GM21390 (cell line): ENCODE measurements at regions not wholly inside any gene's neighbourhood (a gene's known extent, or its start where the extent isn't known, plus 50 kb on each side); places are given as distances from the start of the nearest gene placed in this dataset.

ENCODE experiments used
- ATAC-seq: cut with Tn5 transposase; IDR thresholded peaks from one replicate; pipeline ENCODE4 v1.9.1; 2021; ENCODE audit not compliant: unreplicated experiment

DNA sequence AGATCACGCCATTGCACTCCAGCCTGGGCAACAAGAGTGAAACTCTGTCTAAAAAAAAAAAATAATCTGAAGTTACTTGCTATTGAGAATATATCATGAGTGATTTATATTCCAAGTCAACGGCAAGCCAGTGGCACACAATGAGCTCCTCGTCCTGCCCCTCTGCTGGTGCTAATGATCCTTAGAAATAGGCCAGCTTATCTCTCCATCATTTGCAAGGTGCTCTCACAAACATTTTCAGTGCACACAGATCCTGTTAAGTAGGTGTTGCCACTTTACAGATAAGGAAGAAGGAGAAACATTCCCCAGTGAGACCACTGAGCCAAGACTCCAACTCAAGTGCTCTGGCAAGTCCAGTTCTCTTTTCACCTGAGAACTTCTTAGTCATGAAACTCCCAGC is 91.3 kb upstream of the GPR45 start:
- ATAC-seq, result no peak

DNA sequence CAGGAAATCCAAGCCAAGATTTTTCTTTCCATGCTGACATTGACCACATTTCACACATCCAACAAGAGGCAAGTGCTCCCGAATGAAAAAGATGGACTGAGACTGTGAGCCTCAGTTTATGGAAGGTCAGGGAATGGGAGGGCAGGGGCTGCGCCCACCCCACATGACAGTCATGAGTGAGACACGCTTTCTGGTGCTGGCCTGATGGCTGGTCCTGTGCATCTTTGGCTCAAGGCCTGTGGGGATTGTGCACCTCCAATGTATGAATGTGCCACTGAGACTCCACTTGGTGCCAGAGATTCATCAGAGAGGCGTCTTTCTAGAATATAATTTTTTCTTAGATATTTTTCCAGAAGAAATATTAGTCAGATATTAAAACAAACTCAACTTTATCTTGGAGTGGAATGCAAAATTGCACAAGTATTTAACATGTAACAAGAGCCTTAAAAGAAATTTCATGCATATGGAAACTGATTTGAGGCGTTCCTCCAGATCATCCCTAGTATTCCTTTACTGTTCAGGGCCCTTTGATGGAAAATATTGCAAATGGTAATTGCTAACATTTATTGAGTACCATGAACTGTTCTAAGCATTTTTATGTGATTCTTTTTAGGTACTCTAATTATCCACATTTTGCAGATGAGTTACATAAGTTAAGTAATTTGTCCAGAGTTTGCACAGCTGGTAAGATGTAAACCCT is 87.3 kb upstream of the GPR45 start:
- no peak for ATAC-seq

DNA sequence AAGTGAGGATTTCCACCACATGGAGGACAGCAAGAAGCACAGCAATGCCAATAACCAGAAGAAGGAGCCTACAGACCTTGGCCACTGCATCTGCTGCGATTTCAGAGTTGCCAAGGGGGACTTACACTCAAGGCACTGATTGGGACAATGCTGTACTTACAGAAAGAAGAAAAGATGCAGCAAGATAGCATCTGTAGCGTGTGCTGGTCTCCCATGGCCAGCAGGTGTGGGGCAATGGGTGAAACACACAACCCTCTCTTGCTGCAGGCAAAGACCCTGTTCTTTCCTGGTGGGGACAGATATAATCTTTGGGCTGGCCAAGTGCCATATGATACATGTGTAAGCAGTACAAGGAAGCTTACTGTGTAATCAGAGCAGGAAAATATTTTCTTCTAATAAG is 85.4 kb upstream of the GPR45 start:
- no peak for ATAC-seq

DNA sequence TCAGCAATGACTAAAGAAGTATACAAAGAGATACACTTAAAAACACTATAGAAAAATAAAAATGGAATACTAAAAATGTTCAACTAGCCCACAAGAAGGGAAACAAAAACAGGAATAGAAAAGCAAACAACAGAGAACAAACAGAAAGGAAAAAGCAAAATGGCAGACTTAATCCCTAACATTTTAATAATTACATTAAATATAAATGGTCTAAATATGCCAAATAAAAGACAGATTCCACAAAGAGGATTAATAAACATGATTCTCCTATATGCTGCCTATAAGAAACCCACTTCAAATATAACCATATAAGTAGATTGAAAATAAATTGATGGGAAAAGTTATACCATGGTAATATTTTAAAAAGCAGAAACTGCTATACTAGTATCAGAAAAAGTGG is 83.5 kb upstream of the GPR45 start:
- ATAC-seq, result no peak

DNA sequence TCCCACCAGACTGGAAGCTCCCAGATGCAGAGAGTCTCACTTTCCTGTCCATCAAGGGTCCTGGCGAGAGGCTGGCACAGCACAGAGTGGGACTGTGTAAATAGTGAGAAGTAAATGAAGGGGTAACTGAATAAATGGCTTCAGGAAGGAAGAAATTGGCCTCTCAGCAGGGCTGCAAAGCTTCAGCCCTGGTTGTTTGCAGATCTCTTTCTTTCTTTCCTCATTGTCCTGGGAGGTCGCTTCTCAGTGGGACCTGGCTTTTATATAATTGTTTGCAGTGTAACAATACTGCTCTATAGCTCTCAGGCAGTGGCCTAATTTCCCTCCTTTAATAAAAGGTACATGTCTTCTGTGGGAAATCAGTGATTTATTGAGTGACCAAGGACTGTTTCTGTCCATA is 74.9 kb upstream of the GPR45 start:
- ATAC-seq, result no peak

DNA sequence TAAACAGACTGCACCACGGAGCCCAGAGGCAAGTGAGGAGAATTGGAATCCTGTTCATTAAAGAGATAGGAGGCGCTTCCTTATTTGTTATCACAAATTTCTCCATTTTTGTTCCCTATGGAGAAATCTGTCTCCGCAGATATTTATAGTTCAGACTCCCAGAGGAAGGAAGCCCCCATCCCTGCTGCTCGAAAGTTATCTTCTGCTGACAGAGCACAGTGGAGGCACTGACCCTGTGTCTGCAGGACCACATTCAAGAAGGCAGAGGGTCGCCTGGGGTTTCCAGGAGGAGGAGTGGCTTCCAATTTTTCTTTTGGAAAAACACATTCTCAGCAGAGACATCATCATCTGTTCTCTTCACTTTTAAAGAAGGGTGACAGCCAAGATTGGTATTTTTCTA is 73.0 kb upstream of the GPR45 start:
- no peak for ATAC-seq

DNA sequence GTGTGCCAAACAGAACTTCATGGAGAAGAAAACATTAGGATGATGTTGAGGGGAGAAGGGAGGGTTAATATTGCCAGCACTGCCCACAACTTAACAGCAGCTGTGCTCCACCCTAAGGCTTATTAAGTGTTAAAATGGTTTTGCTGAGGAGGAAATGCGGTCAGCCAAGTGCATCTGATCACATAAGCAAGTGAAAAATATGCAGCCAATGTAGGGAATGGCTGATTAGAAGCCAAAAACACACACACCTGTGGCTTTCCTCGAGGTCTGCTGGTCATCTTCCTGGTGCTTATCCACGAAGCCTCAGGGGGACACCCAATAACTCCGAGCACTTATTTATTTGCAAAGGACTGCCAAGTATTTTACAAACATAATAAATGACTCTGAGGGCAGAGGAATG is 66.3 kb upstream of the GPR45 start:
- ATAC-seq, result no peak

DNA sequence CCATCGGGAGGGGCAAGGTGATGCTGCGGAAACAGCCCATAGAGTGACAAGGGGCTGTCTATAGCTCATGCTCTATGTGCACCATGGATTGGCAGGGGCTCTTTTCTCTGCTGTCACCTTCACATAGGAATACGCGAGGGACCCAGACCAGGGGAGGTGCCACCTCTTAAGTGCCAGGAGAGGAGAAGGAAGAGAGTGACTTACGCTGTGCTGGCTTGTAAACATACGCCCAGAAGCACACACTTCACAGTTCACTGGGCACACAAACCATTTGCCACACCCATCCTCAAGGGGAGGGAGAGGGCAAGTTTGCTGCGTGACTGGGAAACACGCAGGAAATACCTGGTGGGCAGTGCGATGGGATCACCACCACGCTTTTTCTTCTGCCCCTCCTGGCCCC is 65.1 kb upstream of the GPR45 start:
- no peak for ATAC-seq

DNA sequence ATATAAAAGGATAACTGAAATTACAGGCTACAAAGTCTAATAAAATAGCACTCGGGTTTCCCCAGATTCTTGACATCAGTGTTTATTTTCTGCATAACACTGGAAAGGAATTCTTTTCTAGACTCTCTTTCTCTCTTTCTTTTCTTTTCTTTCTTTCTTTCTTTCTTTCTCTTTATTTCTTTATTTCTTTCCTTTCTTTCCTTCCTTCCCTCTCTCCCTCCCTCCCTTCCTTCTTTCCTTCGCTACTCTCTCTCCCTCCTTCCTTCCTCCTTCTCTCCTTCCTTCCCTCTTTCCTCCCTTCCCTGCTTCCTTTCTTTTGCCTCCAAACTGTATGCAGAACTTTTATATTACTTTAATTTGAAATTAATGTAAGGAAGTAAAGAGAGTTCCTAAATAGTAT is 64.5 kb upstream of the GPR45 start:
- ATAC-seq, result no peak

DNA sequence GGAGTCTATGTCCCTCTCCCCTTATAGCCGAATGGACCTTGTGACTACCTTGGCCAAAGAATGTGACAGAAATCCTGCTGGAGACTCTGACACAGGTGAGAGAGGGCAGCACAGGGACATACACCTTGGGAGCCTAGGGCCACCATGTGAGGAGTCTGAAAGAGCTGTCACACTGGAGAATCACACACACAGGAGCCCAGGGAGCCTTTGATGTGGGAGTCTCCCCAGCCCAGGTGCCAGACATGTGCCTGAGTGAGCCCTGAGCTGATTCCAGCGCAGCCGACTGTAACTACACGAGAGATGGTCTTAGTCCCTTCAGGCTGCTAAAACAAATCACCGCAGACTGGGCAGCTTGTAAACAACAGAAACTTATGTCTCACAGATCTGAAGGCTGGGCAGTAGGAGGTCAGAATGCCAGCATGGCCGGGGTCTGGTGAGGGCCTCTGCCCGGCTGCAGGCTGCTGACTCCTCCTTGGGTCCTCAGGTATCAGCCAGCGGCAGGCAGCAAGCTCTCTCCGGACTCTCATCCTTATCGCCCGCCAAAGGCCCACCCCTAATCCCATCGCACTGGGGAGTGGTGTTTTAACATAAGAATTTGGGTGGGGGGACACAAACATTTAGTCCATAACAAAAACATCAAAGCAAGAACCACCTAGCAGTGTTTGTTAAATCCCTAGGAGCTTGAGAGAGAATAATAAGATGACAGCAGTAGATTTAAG is 63.8 kb upstream of the GPR45 start:
- no peak for ATAC-seq

DNA sequence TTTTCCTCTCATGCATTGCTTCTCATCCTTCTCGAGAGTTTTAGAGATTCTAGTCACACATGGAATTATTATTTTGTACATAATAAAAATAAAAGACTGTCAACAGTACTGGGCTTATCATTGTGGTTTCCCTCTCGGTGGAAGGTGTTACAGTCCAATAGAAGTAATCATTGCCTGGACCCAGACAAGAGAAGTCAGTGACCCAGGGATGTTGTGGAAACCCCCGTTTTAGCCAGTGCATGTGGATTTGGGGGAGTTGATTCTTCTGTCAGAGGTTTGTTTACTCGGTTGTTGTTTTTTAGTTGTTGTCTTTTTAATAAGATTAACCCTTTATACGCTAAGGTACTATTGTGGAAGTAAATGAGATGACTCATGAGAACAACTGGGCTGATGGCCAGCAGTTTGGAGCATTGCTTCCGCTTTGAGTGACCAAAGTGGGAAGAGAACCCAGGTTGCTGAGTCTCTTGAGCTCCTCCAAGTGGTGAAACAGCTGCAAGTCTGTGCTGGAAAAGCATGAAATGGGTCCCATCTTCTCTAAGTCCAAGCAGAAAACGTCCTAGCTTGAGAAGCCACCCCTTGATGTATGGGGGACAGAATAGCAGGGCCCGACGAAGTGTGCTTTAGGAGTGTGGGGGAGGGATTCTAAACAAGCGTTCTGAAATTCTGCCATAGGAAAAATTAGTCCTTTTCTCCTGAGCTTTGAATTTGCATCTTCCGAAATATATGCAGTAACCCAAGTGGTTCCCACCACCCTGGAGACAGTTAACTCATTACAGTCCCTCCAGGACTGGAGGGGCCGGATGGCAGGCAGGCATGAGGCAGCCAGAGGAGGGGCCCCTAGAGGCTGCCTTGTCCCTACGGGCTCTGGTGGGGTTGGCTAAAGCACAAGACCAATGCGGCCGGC is 61.8 kb upstream of the GPR45 start:
- ATAC-seq, result no peak

DNA sequence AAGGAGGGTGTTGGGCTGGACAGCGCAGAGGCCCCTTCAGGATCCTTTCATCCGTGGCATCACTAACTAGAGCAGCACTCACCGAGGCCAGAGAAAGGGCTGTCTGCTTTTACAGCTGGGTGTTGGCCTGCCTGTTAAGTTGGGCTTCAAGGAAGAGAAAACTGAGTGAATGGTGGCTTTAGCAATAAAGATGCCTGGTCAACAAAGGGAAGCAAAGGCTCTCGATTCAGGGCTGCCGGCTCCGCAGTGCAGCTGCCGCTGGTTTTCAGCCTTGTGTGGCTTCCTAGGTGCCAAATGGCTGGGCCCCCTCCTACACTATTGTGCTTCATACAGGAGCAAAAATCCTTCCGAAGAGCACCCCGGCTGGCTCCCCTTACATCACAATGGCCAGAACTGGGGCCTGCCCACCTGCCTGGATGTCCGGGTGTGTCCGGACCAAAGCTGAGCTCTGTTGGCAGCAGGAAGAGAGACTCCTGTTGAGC is 61.0 kb upstream of the GPR45 start:
- no peak for ATAC-seq

DNA sequence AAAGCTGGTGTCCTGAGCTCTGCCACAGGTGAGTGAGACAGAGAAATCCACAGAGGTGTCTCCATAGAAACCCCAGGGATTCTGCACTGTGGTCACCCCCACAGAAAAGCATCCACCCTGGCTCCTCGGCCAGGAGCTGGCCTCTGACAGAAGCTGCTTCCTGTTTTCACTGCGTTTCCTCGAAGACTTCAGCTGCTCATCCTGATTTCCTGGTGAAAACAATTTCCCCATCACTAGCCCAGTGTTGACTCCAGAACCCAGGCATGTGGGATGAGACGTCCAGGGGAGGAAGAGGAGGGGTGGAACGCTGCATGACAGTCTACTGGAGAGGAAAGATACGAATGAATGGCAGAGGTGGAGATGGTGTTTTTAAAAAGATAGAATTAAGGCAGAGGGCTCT is 60.3 kb upstream of the GPR45 start:
- ATAC-seq, result no peak

DNA sequence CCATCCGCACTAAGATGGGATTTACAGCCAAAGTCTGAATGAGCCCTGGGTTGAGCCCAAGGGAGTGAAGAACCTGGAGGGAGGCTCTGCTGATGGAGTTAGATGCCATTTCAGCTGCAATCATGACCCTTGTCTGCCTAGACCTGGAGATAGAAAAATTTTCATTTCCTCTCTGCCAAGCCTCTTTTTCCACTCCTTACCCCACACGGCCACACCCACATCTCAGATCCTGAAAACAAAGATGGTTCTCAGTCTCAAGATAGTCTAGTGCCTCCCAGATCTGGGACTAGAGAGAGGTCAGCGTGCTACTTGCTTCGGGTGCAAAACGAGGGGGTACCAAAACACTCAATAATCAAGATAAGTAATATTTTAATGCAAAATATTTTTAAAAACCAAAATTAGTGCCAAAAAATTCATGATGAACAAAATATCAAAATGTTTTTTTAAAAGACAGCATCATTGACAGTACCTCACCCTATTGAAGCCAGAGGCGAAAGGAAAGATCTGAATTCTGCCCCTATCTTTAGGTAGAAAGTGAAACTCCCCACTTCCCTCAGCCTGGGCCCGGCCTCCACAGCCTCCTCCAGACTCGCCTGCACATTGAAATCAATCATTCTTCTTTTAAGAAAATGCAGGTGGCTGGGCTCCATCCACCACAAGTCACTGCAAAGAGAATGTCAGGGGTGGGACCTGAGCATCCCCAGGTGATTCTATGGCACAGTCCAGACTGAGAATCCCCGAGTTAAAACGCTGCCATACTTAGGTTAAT is 57.8 kb upstream of the GPR45 start:
- ATAC-seq, result peak; percentile 74

DNA sequence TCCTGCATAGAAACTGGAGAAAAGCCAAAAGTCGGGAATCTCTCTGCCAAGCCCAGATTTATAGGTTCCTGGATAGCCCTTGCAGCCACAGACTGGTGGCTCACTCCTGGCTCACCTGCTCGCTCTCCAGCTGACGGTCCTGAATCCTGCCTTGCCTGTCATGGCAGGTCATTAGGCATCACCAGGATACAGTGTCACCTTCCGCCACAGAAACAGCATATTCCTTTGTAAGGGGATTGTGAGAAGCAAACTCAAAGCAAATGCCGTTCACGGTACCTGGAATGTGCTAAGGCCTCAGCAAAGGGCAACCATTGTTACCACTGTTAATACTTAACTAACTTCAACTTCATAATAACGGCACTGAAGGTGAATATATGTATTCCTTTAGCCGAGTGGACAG is 57.1 kb upstream of the GPR45 start:
- no peak for ATAC-seq

DNA sequence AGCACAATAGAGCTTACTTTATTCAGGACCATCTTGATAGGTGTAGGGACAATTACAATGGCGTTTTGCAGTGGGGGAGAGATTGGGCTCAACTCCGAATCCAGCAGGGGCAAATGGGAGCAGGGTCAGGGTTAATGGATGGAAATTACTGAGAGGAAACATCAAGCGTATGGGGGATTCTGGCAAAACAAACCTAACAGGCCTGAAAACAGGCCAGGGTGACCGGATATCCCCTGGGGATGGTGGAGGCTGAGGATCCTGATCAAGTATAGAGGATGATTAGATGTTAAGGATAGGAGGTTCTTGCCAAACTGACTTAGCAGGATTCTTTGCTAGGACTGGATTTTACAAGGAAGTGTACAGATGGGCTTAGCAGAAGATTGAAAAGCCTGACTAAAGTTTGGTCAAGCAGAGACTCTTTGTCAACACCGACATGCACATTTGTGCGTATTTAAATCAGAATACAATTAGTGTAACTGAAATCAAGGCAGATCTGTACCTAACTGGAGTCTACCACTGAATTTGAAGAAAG is 54.5 kb upstream of the GPR45 start:
- no peak for ATAC-seq

DNA sequence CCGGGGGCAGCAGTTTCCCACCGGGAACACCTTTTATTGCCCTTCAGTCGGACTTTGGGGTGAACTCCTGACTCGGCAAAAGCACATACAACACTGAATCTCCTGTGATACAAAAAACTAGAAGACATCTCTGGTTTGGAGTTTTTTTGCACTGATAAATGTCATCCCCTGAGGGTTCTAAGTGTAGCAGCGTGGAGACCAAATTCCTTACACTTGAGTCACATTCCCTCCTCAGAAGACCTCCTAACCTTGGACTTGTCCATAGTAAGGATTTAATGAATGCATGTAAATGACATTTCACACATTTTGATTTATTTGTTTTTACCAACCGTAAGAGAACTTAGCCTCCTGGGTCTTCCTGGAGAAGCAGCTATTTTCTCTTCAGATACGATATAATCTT is 54.0 kb upstream of the GPR45 start:
- ATAC-seq, result no peak

DNA sequence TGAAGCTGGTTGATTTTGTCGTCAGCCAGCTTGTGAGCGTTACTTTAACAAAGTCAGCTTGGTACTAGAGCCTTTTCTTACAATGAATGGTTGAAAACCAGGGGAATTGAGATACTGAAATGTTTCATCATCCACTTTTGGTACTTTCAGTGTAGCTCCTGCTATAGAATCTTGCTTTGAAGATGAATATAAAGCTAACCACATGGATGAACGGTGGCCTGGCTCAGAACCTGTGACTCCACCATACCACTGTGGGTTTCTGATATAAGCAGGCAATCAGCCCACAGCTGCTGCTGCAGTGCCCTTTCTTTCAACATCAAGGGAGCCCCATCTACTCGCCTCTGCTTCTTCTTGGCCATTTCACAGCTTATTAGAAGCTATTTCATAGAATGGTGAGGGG is 53.2 kb upstream of the GPR45 start:
- ATAC-seq, result no peak
